Stimulated activated naive CD8-positive, alpha-beta T cell treated with anti-CD3 and anti-CD28 coated beads, Interleukin-15, Interleukin-2, amounts not matched to agents 100 U/mL and 50 U/mL, for 24 hours (primary cell): ENCODE measurements at regions not wholly inside any gene's neighbourhood (a gene's known extent, or its start where the extent isn't known, plus 50 kb on each side); places are given as distances from the start of the nearest gene placed in this dataset.
A peak's percentile ranks its signal among the peaks of the same experiment; 100 is the strongest.
"Not testable (repeated sequence)": the region's sequence is repeated elsewhere in the genome, so short reads cannot be mapped to it uniquely, and the experiment has no call there.

Source experiments
- ATAC-seq: fragments of 150-1000 bp; cut with Tn5 transposase; one replicate; pipeline ENCODE4 v1.10.0; 2021
- DNase-seq: peaks from one replicate; pipeline ENCODE4 v3.0.0; 2021

DNA sequence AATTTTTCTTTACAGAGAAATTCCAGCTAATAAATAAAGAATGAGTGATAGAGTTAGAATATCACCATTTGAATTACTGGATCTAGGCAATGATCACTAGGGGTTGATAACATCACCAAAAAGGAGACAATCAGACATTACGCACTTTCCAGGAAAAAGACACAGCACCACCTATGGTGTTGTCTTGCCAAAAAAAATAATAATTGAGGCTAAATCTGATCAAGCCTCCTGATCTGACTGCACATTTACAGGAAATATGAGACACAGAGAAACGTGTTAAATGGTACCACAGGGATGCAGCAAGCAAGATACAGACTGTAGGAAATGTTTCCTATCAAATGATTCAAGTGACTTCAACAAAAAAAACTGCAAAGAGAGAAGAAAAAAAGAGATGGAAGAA is 92.8 kb downstream of the EOMES start:
- DNase-seq (no peak), ATAC-seq (no peak)

DNA sequence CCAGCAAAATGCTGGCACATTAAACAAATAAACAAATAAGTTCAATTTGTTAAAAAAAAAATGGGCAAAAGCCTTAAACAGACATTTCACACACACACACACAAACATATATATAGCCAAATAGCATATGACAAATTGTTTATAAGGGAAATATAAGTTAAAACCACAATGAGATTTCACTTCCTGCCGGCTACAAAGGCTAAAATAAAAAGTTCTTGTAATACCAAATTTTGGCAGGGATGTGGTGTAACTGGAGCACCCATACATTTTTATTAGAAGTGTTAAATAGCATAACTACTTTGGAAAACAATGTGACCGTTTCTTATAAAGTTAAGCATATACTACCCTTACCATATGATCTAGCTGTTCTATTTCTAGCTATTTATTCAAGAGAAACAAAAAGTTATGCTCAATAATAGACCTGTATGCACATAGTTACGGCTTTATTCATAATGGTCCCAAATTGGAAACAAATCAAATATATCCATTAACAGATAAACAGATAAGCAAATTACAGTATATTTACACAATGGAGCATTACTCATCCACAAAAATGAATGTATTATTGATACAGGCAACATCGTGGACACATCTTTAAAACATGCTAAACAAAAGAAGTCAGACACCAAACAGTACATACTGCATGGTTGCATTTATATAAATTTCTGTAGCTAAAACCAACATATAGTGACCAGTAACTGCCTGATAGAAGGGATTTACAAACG is 93.9 kb downstream of the EOMES start:
- no peak for DNase-seq
- no peak for ATAC-seq

DNA sequence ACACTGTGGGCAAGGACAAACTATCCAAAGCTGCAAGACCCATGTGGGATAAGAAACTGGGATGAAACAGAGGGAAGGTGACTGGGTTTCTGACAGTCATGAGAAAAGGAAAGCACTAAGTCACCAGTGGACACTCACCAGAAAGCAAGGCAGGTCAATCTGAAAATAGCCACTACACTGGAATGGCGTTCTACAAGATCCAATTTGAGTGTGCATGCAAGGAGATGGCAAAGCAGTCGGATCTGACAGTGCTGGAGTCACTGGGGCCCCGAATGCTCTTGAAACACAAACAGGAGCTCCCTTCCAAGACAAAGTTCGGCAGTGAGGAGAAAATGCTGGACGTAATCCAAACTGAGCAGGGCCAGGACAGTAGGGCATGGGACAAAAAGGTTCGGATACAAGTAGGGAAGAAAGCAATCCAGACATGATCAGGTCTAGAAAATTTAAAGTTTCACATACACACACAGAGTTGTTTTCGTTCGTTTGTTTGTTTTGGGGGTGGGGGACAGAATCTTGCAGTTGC is 95.5 kb downstream of the EOMES start:
- no peak for ATAC-seq
- no peak for DNase-seq

- DNase-seq (no peak), ATAC-seq (no peak)
Measured at GRCh38 chr3:27625864-27626263, 96.3 kb downstream of the EOMES start.

DNA sequence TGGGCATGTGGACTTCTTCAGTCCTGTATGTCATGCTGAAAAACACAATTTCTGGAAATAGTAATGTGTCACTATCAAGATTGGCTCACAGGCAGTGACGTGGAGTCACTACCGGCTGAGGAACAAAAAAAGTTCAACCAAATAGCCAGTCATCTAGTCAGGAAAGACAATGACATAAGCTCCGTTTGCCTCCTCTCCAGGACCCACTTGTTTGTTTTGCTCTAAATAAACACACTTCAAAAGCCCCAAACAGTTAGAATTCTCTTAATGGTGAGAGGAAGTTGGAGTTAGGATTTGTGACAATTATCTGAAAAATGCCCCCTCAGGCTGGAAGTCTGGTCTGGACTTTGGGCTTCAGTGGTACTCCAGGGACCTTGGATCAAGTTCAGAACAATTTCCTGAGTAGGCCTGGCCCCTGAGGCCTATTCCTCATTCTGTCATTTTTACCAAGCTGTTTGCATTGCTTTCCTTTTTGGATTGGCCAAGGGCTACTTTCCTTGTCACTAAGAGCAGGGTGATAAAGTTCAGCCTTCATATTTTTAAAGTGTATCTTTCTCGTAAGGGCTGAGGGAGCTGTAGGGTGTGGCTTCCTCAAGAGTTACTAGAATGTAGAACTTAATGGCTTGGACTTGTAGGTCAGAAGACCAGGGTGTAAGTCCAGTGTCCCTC is 98.9 kb downstream of the EOMES start:
- ATAC-seq, result no peak
- DNase-seq, result no peak

GRCh38 chr3:27617552-27617951 is 104.6 kb downstream of the EOMES start:
- no peak for ATAC-seq
- no peak for DNase-seq

DNA sequence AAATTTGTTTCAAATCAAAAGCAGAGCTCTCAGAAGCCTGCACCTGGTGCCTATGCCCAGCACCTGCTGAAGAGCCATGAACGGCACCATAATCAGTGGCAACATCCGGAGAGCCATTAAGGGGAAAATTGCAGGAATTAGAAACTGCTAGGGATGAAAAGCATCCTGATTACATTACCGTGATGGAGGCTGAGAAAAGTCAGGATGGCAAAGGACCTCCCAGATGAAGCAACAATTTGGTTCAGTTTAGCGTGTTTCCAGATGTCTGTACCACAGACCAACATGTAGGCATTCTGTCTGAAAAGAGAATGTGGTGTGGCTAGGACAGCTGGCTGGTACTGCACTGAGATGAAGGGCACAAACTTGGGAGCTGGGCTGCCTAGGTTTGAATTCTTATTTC is 106.1 kb downstream of the EOMES start:
- ATAC-seq, result no peak
- no peak for DNase-seq

DNA sequence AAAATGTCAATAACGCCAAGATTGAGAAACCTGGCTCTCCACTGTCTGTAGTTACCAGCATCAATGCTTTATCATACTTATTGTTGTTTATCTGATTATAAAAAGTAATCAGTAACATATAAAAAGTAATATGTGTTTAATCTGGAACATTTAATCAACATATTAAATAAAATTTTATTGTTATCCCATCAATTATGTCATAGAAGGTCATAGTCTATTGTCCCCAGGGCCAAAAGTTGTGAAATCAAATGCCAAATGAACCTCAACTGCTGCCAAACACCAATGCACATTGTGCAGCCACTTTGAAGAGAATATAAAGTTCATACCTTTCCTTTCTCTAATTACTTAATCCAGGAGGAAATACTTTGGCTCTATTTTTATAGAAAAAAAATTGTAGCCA is 106.6 kb downstream of the EOMES start:
- ATAC-seq (no peak), DNase-seq (no peak)

GRCh38 chr3:27614592-27614991 is 107.5 kb downstream of the EOMES start:
- DNase-seq (no peak), ATAC-seq (no peak)

GRCh38 chr3:27613846-27614500 is 108.2 kb downstream of the EOMES start:
- DNase-seq (no peak), ATAC-seq (no peak)

DNA sequence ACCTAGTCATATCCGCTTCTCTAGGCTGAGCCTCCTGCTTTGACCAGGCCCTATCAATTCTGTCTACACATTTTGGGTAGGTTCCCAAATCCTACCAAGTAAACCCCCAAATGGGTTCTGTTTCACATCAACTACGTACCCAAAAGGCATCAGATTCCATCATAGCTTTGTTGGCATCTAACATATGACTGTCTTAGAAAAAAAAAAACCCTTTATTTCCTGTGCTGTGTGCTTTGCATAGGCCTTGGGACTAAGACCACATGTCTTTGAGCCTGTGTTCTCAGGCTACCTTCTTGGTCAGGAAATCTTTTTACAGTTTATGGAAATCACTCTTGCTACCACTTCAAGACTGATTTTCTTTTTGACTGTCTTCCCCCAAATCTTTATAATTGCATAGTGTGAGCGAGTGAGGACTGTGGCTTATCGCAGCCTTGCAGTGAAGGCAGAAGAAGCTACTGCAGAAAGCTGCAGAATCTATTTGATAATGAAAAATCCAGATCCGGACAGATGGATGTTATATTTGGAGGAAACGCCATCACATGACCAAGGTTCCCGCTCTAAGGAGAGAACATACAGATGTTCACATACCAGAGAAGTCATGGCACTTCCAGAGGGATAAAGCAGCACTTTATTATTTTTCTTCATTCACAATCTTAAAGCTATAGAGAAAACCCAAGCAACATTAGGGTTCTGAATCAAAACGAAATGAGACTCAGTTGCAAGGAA is 111.2 kb downstream of the EOMES start:
- DNase-seq (no peak), ATAC-seq (no peak)

- DNase-seq (no peak), ATAC-seq (no peak)
Measured at GRCh38 chr3:27607370-27607769, 114.8 kb downstream of the EOMES start.

GRCh38 chr3:27606537-27606936 is 115.6 kb downstream of the EOMES start:
- ATAC-seq (no peak), DNase-seq (no peak)

DNA sequence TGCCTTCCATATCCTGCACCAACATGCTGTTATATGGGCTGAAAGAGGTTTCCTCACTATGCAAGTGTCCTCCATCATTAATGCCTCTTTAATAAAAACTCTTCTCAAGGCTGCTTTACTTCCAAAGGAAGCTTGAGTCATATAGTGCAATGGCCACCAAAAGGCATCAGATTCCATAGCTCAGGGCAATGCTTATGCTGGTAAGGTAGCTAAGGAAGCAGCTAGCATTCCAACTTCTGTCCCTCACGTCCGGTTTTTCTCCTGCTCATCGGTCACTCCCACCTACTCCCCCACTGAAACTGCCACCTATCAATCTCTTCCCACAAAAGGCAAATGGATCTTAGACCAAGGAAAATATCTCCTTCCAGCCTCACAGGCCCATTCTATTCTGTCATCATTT is 117.1 kb upstream of the SLC4A7 start:
- not testable (repeated sequence) for ATAC-seq, DNase-seq

DNA sequence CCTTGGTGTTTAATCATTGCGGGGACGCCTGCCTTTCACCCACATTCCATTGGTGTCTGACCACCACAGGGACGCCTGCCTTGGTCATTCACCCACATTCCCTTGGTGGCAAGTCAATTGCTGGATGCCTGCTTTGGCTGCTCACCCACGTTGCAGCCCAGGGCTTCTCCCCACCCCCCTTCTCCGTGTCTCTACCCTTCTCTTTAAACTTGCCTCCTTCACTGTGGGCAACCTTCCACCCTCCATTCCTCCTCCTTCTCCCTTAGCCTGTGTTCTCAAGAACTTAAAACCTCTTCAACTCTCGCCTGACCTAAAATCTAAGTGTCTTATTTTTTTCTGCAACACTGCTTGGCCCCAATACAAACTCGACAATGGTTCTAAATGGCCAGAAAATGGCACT is 115.6 kb upstream of the SLC4A7 start:
- not testable (repeated sequence) for DNase-seq, ATAC-seq

- no peak for ATAC-seq
- no peak for DNase-seq
Measured at GRCh38 chr3:27596921-27597320, 112.7 kb upstream of the SLC4A7 start.

DNA sequence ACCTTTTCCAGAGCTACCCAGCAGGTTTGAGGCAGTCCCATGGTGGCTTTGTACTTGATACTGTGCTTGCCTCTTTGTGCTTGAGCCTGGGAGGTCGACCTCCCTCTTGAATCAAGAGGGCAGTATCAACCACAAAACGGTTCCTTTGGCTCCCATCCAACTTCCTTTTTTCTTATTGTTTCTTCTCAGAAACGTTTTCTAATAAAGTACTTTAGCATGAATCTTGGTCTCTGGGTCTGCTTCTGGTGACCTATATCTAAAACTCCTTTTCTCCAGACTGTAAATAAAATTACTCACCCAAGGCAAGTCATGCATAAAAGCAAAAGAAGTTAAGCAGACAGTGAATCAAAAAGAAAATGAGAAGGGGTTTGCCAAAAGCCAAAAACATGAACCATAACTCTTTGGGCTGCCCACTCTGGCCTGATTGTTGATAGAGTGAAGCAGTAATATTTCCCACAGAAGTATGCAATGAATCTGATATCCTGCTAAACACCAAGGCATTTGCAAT is 112.2 kb upstream of the SLC4A7 start:
- no peak for DNase-seq
- ATAC-seq, result peak; percentile 59

GRCh38 chr3:27594096-27594690 is 110.0 kb upstream of the SLC4A7 start:
- DNase-seq, result no peak
- no peak for ATAC-seq

DNA sequence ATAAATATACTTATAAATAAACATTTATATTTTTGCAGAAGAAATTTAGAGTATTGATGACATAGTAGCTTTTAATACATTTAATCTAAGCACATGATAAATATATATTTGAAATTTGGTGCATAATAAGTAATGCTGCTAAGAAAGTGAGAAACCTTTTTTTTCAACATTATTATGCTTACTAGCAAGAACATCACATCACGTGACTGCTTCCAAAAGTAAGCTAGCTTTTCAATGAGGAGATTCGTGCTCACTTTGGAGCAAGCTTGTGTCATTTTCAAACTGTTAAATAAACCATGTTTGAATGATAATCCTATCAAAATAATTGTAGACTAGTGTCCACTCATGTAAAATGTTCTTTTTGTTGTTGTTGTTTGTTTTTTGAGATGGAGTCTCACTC is 109.0 kb upstream of the SLC4A7 start:
- no peak for ATAC-seq
- no peak for DNase-seq

DNA sequence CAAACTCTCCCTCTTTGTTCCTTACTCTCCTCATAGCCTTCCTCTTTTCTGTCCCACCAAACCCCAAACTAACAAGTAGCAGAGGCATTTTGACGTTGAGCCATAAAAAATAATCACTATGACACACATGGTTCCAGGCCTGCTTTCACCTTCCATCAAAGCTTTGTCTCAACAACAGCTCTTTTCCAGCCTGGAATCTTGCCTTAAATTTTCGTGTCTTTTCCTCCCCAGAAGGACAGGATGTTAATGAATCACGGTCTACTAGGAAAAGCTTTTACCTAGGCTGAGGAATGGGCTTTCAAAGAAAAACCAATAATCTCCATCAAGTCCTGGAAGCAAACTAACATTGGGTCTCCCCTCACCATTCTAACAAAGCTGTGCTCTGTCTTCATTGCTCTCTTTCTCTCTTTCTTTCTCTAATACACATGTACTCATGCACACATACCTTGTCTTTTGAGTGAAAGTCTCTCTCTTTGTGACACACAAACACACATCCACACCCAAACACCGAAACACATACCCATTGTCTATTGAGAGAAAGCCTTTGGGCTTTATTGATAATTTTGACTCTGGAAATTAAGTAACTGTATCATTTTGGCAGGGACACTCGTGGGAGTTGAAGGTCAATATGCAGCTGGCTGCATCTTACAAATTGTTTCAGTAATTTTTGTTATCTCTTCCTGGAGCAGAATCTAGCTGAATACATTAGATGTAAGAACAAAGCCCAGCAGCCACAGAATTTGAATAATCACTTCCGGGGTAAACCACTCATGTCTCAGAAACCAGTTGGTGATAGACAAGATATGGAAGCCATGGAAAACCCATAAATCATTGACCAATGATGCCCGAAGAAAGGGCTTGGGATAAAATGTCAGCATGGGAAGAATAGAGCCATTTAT is 107.4 kb upstream of the SLC4A7 start:
- peak; percentile 32 for DNase-seq
- peak; percentile 29 for ATAC-seq
